SK-N-SH treated with all-trans-retinoic acid at 6 μM for 48 hours (cell line): ENCODE measurements at regions not wholly inside any gene's neighbourhood (a gene's known extent, or its start where the extent isn't known, plus 50 kb on each side); places are given as distances from the start of the nearest gene placed in this dataset.
A peak's percentile ranks its signal among the peaks of the same experiment; 100 is the strongest.

Source experiments
- ATAC-seq: fragments of 200-7000 bp; cut with Tn5 transposase; 3 replicates; pipeline ENCODE4 v1.9.1; 2020; ENCODE audit warnings: mild to moderate bottlenecking, moderate library complexity
- ARNTL ChIP-seq: fragments of 450-650 bp; formaldehyde crosslinking; IDR thresholded peaks from 2 replicates; pipeline ENCODE4 v1.5.0; 2020; ENCODE audit warnings: low read depth, mild to moderate bottlenecking, moderate library complexity, borderline replicate concordance
- BACH2 ChIP-seq: fragments of 250-450 bp; sonication (Bioruptor Pico); IDR thresholded peaks from 2 replicates; pipeline ENCODE4 v1.9.0; 2021; ENCODE audit warnings: mild to moderate bottlenecking, borderline replicate concordance
- CSDC2 ChIP-seq: fragments of 250-450 bp; sonication (Bioruptor Pico); IDR thresholded peaks from 2 replicates; pipeline ENCODE4 v1.5.0; 2020; ENCODE audit warnings: mild to moderate bottlenecking, moderate library complexity
- ESRRG ChIP-seq: fragments of 250-450 bp; sonication (Bioruptor Pico); IDR thresholded peaks from 2 replicates; pipeline ENCODE4 v1.6.1; 2021; ENCODE audit warnings: mild to moderate bottlenecking
- GLIS3 ChIP-seq: fragments of 250-450 bp; sonication (Bioruptor Pico); IDR thresholded peaks from 2 replicates; pipeline ENCODE4 v1.5.0; 2020; ENCODE audit warnings: mild to moderate bottlenecking, moderate library complexity
- ISL1 ChIP-seq: fragments of 250-450 bp; sonication (Bioruptor Pico); IDR thresholded peaks from 2 replicates; pipeline ENCODE4 v2.1.2; 2022; ENCODE audit warnings: mild to moderate bottlenecking, moderate library complexity
- OSR1 ChIP-seq: fragments of 250-450 bp; sonication (Bioruptor Pico); IDR thresholded peaks from 2 replicates; pipeline ENCODE4 v1.8.0; 2022; ENCODE audit warnings: moderate library complexity, mild to moderate bottlenecking, inconsistent platforms
- PPARA ChIP-seq: fragments of 250-450 bp; sonication (Bioruptor Pico); IDR thresholded peaks from 2 replicates; pipeline ENCODE4 v1.5.0; 2020; ENCODE audit warnings: mild to moderate bottlenecking, borderline replicate concordance
- RARB ChIP-seq: fragments of 250-450 bp; sonication (Bioruptor Pico); IDR thresholded peaks from 2 replicates; pipeline ENCODE4 v1.8.0; 2021; ENCODE audit warnings: mild to moderate bottlenecking, moderate library complexity
- SNAI2 ChIP-seq: fragments of 250-450 bp; sonication (Bioruptor Pico); IDR thresholded peaks from 2 replicates; pipeline ENCODE4 v1.5.0; 2020; ENCODE audit warnings: mild to moderate bottlenecking, moderate library complexity
- TCF4 ChIP-seq: fragments of 250-450 bp; sonication (Bioruptor Pico); IDR thresholded peaks from 2 replicates; pipeline ENCODE4 v1.8.0; 2021; ENCODE audit warnings: mild to moderate bottlenecking, moderate library complexity, borderline replicate concordance
- TSHZ2 ChIP-seq: fragments of 250-450 bp; sonication (Bioruptor Pico); IDR thresholded peaks from 2 replicates; pipeline ENCODE4 v1.5.0; 2020; ENCODE audit warnings: mild to moderate bottlenecking, moderate library complexity
- ZC3H10 ChIP-seq: fragments of 250-450 bp; sonication (Bioruptor Pico); IDR thresholded peaks from 2 replicates; pipeline ENCODE4 v1.5.1; 2021; ENCODE audit warnings: mild to moderate bottlenecking, moderate library complexity
- ZFP3 ChIP-seq: fragments of 250-450 bp; sonication (Bioruptor Pico); IDR thresholded peaks from 2 replicates; pipeline ENCODE4 v1.5.0; 2020; ENCODE audit warnings: mild to moderate bottlenecking, moderate library complexity
- ZFP30 ChIP-seq: fragments of 450-650 bp; formaldehyde crosslinking; IDR thresholded peaks from 2 replicates; pipeline ENCODE4 v1.5.0; 2022; ENCODE audit warnings: mild to moderate bottlenecking, moderate library complexity
- ZNF565 ChIP-seq: fragments of 450-650 bp; formaldehyde crosslinking; conservative IDR thresholded peaks from 2 replicates; pipeline ENCODE4 v1.5.0; 2020; ENCODE audit warnings: low read depth, mild to moderate bottlenecking, moderate library complexity
- ZNF70 ChIP-seq: fragments of 450-650 bp; formaldehyde crosslinking; IDR thresholded peaks from 2 replicates; pipeline ENCODE4 v1.5.0; 2020; ENCODE audit warnings: mild to moderate bottlenecking, moderate library complexity
- TF ChIP-seq, protein P1 (sequence below): fragments of 250-450 bp; sonication (Bioruptor Pico); IDR thresholded peaks from 2 replicates; pipeline ENCODE4 v1.8.0; 2020; ENCODE audit warnings: mild to moderate bottlenecking, moderate library complexity, borderline replicate concordance
- TF ChIP-seq, protein P2 (sequence below): fragments of 250-450 bp; sonication (Bioruptor Pico); IDR thresholded peaks from 2 replicates; pipeline ENCODE4 v1.5.1; 2021; ENCODE audit warnings: mild to moderate bottlenecking, moderate library complexity
- TF ChIP-seq, protein P3 (sequence below): fragments of 250-450 bp; sonication (Bioruptor Pico); IDR thresholded peaks from 2 replicates; pipeline ENCODE4 v1.8.0; 2021; ENCODE audit warnings: low read depth, mild to moderate bottlenecking, moderate library complexity, borderline replicate concordance

GRCh38 chr1:105137543-105138457 is 1388.1 kb downstream of the AMY1C start:
- TF ChIP-seq ZFP3: no peak
- no peak for TF ChIP-seq ISL1 (CRISPR knock-in tag)
- no peak for TF ChIP-seq ZFP30 (CRISPR knock-in tag)
- TF ChIP-seq GLIS3: no peak
- TF ChIP-seq, protein P1, sequence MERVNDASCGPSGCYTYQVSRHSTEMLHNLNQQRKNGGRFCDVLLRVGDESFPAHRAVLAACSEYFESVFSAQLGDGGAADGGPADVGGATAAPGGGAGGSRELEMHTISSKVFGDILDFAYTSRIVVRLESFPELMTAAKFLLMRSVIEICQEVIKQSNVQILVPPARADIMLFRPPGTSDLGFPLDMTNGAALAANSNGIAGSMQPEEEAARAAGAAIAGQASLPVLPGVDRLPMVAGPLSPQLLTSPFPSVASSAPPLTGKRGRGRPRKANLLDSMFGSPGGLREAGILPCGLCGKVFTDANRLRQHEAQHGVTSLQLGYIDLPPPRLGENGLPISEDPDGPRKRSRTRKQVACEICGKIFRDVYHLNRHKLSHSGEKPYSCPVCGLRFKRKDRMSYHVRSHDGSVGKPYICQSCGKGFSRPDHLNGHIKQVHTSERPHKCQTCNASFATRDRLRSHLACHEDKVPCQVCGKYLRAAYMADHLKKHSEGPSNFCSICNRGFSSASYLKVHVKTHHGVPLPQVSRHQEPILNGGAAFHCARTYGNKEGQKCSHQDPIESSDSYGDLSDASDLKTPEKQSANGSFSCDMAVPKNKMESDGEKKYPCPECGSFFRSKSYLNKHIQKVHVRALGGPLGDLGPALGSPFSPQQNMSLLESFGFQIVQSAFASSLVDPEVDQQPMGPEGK (CRISPR knock-in tag): no peak
- TF ChIP-seq, protein P2, sequence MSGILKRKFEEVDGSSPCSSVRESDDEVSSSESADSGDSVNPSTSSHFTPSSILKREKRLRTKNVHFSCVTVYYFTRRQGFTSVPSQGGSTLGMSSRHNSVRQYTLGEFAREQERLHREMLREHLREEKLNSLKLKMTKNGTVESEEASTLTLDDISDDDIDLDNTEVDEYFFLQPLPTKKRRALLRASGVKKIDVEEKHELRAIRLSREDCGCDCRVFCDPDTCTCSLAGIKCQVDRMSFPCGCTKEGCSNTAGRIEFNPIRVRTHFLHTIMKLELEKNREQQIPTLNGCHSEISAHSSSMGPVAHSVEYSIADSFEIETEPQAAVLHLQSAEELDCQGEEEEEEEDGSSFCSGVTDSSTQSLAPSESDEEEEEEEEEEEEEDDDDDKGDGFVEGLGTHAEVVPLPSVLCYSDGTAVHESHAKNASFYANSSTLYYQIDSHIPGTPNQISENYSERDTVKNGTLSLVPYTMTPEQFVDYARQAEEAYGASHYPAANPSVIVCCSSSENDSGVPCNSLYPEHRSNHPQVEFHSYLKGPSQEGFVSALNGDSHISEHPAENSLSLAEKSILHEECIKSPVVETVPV (CRISPR knock-in tag): no peak
- no peak for TF ChIP-seq CSDC2 (CRISPR knock-in tag)
- TF ChIP-seq, all 23 proteins: peak for 0

DNA sequence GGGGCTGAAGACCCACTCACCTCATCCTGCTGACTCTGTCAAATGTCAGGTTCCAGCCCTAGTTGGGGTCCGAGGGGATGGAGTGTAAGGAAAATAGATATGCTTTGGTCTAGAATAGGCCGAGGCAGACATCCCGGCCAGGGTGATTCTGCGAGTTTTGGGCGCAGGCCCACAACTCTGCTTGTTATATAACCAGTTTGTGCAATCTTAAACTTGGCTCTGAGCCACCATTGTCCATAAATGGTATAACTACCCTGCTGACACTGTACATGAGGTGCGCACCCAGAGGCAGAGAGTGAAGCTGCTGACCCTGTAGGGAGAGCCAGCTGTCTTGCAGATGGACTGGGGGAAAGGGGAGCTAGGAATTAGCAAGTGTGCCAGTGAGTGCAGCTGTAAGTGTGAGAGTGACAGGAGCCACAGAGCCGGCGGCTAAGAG is 1388.8 kb downstream of the AMY1C start:
- no peak for ATAC-seq
- no peak for TF ChIP-seq ZNF70
- TF ChIP-seq SNAI2: no peak
- TF ChIP-seq TSHZ2: no peak
- no peak for TF ChIP-seq ARNTL (CRISPR knock-in tag)
- no peak for TF ChIP-seq CSDC2 (CRISPR knock-in tag)
- TF ChIP-seq RARB (CRISPR knock-in tag): no peak
- TF ChIP-seq OSR1: no peak
- no peak for TF ChIP-seq ESRRG (CRISPR knock-in tag)
- TF ChIP-seq, protein P2 (CRISPR knock-in tag): no peak
- TF ChIP-seq TCF4: no peak
- no peak for TF ChIP-seq GLIS3
- TF ChIP-seq ZC3H10 (CRISPR knock-in tag): no peak
- no peak for TF ChIP-seq ZFP3
- TF ChIP-seq BACH2 (CRISPR knock-in tag): no peak
- TF ChIP-seq ZNF565: no peak
- TF ChIP-seq PPARA (CRISPR knock-in tag): no peak

More at GRCh38 chr1:105137543-105138457, 1388.1 kb downstream of the AMY1C start:
- ATAC-seq: peak; percentile 79

GRCh38 chr1:105172788-105173187 is 1423.1 kb downstream of the AMY1C start:
- TF ChIP-seq ZFP30 (CRISPR knock-in tag) (no peak), ZC3H10 (CRISPR knock-in tag) (no peak), BACH2 (CRISPR knock-in tag) (no peak), ZNF70 (no peak), SNAI2 (no peak), TSHZ2 (no peak), GLIS3 (no peak), ZNF565 (no peak), ISL1 (CRISPR knock-in tag) (no peak)
- TF ChIP-seq, protein P1 (CRISPR knock-in tag): no peak
- TF ChIP-seq, protein P2 (CRISPR knock-in tag): no peak
- TF ChIP-seq, protein P3, sequence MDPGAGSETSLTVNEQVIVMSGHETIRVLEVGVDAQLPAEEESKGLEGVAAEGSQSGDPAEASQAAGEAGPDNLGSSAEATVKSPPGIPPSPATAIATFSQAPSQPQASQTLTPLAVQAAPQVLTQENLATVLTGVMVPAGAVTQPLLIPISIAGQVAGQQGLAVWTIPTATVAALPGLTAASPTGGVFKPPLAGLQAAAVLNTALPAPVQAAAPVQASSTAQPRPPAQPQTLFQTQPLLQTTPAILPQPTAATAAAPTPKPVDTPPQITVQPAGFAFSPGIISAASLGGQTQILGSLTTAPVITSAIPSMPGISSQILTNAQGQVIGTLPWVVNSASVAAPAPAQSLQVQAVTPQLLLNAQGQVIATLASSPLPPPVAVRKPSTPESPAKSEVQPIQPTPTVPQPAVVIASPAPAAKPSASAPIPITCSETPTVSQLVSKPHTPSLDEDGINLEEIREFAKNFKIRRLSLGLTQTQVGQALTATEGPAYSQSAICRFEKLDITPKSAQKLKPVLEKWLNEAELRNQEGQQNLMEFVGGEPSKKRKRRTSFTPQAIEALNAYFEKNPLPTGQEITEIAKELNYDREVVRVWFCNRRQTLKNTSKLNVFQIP (CRISPR knock-in tag): no peak
- ATAC-seq: no peak
